ENCODE measurements at regions not wholly inside any gene's neighbourhood (a gene's known extent, or its start where the extent isn't known, plus 50 kb on each side); places are given as distances from the start of the nearest gene placed in this dataset.

GRCh38 chr1:30507016-30507312 lies 216.4 kb downstream of the MATN1 start:
- DNase-seq (ENCODE audit: insufficient read length) (no peak), FAIRE-seq (no peak)
- TF ChIP-seq TAF1 (IDR thresholded peaks at IDR 0.05; ENCODE audit: borderline replicate concordance, low read depth, low read length) (no peak), POLR2A (IDR thresholded peaks at IDR 0.05; ENCODE audit: low read depth, low read length) (no peak), POLR2AphosphoS5 (IDR thresholded peaks at IDR 0.05; ENCODE audit: low read depth, low read length) (no peak)

GRCh38 chr1:30506291-30507015 lies 216.9 kb downstream of the MATN1 start:
- no peak for FAIRE-seq
- TF ChIP-seq POLR2A (IDR thresholded peaks at IDR 0.05; ENCODE audit: low read depth, low read length) (no peak), POLR2AphosphoS5 (IDR thresholded peaks at IDR 0.05; ENCODE audit: low read depth, low read length) (no peak), TAF1 (IDR thresholded peaks at IDR 0.05; ENCODE audit: borderline replicate concordance, low read depth, low read length) (no peak)

GRCh38 chr1:30505853-30506252 lies 217.5 kb downstream of the MATN1 start:
- TF ChIP-seq POLR2A (IDR thresholded peaks at IDR 0.05; ENCODE audit: low read depth, low read length) (no peak), TAF1 (IDR thresholded peaks at IDR 0.05; ENCODE audit: borderline replicate concordance, low read depth, low read length) (no peak), POLR2AphosphoS5 (IDR thresholded peaks at IDR 0.05; ENCODE audit: low read depth, low read length) (no peak)
- FAIRE-seq (no peak), DNase-seq (ENCODE audit: insufficient read length) (no peak)

More at GRCh38 chr1:30506291-30507015, 216.9 kb downstream of the MATN1 start:
- DNase-seq (ENCODE audit: insufficient read length) = no peak

- TF ChIP-seq TAF1 (IDR thresholded peaks at IDR 0.05; ENCODE audit: borderline replicate concordance, low read depth, low read length) = no peak
- TF ChIP-seq POLR2A (IDR thresholded peaks at IDR 0.05; ENCODE audit: low read depth, low read length) = no peak
- no peak for TF ChIP-seq POLR2AphosphoS5 (IDR thresholded peaks at IDR 0.05; ENCODE audit: low read depth, low read length)
- no peak for FAIRE-seq
- no peak for DNase-seq (ENCODE audit: insufficient read length)
These were observed 230.9 kb downstream of the MATN1 start for GRCh38 chr1:30492451-30492850.

DNA sequence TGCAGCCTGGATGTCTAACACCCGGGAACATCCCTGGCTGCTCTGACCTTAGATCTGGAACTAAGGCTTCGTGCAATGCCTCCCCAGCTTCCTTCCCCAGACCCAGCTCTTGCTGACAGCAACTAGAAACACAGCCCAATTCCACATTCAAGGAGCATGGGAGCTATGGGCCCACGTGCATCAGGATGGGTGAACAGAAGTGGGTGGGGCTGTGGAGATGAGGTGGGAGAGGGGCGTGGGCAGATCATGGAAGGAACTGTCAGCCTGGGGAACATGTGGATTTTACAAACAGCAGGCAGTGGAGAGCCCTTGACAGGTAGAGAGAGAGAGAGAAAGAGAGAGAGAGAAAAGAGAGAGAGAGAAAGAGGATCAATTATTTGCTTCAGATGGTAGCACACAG lies 231.6 kb downstream of the MATN1 start:
- DNase-seq (ENCODE audit: insufficient read length) (no peak), FAIRE-seq (no peak)
- no peak for TF ChIP-seq POLR2A (IDR thresholded peaks at IDR 0.05; ENCODE audit: low read depth, low read length)
- no peak for TF ChIP-seq TAF1 (IDR thresholded peaks at IDR 0.05; ENCODE audit: borderline replicate concordance, low read depth, low read length)
- no peak for TF ChIP-seq POLR2AphosphoS5 (IDR thresholded peaks at IDR 0.05; ENCODE audit: low read depth, low read length)

- DNase-seq (ENCODE audit: insufficient read length) (no peak), FAIRE-seq (no peak)
- TF ChIP-seq POLR2AphosphoS5 (IDR thresholded peaks at IDR 0.05; ENCODE audit: low read depth, low read length) (no peak), TAF1 (IDR thresholded peaks at IDR 0.05; ENCODE audit: borderline replicate concordance, low read depth, low read length) (no peak), POLR2A (IDR thresholded peaks at IDR 0.05; ENCODE audit: low read depth, low read length) (no peak)
These were observed 232.8 kb downstream of the MATN1 start for GRCh38 chr1:30490554-30491053.

DNA sequence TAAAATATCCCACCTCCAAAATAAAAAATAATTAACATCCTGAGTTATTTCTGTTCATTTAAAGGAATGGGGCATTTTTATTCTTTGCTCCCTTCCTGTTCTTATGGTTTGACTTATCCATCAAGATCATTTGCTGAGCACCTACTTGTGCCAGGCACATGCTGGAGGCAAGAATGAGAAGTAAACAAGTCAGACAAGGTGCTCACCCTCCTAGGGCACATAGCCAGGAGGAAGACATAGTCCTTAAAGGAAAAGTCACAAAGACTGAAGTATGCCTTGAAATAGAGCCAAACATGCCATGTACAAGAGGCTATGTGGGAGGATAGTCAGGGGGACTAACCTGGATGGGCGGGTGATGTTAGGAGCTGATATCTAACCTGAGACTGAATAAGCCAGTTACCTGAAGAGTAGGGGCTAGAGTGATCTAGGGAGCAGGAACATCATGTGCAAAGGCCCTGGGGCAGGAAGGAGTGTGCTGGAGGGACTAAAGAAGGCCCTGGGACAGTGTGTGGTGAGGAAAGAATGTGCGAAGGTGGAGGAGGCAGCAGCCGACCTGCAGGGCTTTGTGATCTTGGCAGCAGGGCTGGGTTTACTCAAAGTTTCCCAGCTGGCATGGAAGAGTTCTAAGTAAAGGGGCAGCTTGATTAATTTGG lies 233.5 kb downstream of the MATN1 start:
- TF ChIP-seq POLR2AphosphoS5 (IDR thresholded peaks at IDR 0.05; ENCODE audit: low read depth, low read length) (no peak), TAF1 (IDR thresholded peaks at IDR 0.05; ENCODE audit: borderline replicate concordance, low read depth, low read length) (no peak), POLR2A (IDR thresholded peaks at IDR 0.05; ENCODE audit: low read depth, low read length) (no peak)
- no peak for FAIRE-seq

DNA sequence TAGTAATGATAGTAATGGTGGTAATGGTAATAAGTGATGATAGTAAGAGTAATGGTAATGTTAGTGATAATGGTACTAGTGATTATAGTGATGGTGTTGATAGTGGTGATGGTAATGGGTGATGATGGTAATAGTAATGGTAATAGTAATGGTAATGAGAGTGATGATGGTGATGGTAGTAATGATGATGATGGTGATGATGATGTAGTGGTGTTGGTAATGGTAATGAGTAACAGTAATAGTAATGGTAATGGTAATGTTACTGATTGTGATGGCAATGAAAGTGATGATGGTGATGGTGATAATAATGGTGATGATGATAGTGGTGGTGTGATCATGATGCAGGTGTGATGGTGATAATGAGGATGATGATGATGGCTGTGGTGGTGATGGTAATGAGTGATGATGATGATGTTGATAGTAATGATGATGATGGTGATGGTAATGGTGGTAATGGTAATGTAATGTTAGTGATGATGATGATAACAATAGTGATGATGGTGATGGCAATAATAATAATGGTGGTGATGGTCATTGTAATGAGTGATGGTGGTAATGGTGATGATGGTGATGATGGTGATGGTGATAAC lies 235.0 kb downstream of the MATN1 start:
- DNase-seq (ENCODE audit: insufficient read length) (no peak), FAIRE-seq (no peak)
- TF ChIP-seq POLR2AphosphoS5 (IDR thresholded peaks at IDR 0.05; ENCODE audit: low read depth, low read length) (no peak), POLR2A (IDR thresholded peaks at IDR 0.05; ENCODE audit: low read depth, low read length) (no peak), TAF1 (IDR thresholded peaks at IDR 0.05; ENCODE audit: borderline replicate concordance, low read depth, low read length) (no peak)

More for the DNA sequence above, 233.5 kb downstream of the MATN1 start:
- DNase-seq (ENCODE audit: insufficient read length) = no peak

DNA sequence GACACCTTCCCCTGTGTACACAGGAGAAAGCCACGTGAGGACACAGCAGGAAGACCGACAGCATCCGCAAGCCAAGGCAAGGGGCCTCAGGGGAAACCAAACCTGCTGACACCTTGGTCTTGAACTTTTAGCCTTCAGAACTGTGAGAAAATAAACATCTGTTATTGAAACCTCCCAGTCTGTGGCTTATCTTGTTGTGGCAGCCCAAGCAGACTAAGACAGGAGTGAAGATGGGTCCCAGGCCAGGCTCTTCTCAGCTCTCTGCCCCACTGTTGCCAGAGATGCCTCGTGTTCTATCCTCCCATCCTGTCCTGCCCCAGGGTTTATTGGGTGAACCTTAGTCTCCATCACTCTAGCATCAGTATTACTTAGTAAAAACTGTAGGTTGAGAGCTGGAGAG lies 236.3 kb downstream of the MATN1 start:
- no peak for FAIRE-seq

DNA sequence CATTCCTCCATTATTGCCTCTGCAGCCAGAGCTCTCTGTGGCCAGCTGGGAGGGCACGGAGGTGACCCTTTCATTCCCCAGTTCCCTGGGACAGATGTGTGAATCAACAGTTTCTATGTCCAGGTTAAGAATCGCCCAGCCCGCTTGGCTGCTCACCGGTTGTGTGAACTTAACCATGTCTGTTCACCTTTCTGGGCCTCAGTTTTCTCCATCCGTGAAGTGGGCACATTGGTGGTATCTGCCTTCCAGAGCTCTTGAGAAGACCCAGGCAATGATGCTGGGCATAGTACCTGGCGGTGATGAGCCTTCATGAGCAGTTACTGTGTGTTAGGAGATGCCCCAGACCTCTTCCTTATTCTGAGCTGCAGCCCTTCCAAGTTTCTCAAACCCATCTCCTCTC lies 238.3 kb downstream of the MATN1 start:
- TF ChIP-seq POLR2AphosphoS5 (IDR thresholded peaks at IDR 0.05; ENCODE audit: low read depth, low read length) (no peak), TAF1 (IDR thresholded peaks at IDR 0.05; ENCODE audit: borderline replicate concordance, low read depth, low read length) (no peak), POLR2A (IDR thresholded peaks at IDR 0.05; ENCODE audit: low read depth, low read length) (no peak)

More for the DNA sequence above, 236.3 kb downstream of the MATN1 start:
- DNase-seq (ENCODE audit: insufficient read length) = no peak
- TF ChIP-seq POLR2AphosphoS5 (IDR thresholded peaks at IDR 0.05; ENCODE audit: low read depth, low read length) (no peak), TAF1 (IDR thresholded peaks at IDR 0.05; ENCODE audit: borderline replicate concordance, low read depth, low read length) (no peak), POLR2A (IDR thresholded peaks at IDR 0.05; ENCODE audit: low read depth, low read length) (no peak)

GRCh38 chr1:30484668-30485067 lies 238.7 kb downstream of the MATN1 start:
- no peak for FAIRE-seq
- no peak for DNase-seq (ENCODE audit: insufficient read length)
- no peak for TF ChIP-seq POLR2A (IDR thresholded peaks at IDR 0.05; ENCODE audit: low read depth, low read length)

More for the DNA sequence above, 238.3 kb downstream of the MATN1 start:
- no peak for DNase-seq (ENCODE audit: insufficient read length)
- no peak for FAIRE-seq

- TF ChIP-seq TAF1 (IDR thresholded peaks at IDR 0.05; ENCODE audit: borderline replicate concordance, low read depth, low read length) (no peak), POLR2AphosphoS5 (IDR thresholded peaks at IDR 0.05; ENCODE audit: low read depth, low read length) (no peak), POLR2A (IDR thresholded peaks at IDR 0.05; ENCODE audit: low read depth, low read length) (no peak)
- no peak for DNase-seq (ENCODE audit: insufficient read length)
- no peak for FAIRE-seq
These were observed 243.8 kb downstream of the MATN1 start for GRCh38 chr1:30479575-30479974.
